SW480 (cell line): ENCODE measurements at regions not wholly inside any gene's neighbourhood (a gene's known extent, or its start where the extent isn't known, plus 50 kb on each side); places are given as distances from the start of the nearest gene placed in this dataset.

Experiments used
- DNase-seq: peaks from one replicate; pipeline ENCODE4 v3.0.0-alpha.2; 2016; ENCODE audit warnings: low spot score

GRCh38 chr4:3715855-3716630, 50.1 kb upstream of the ADRA2C start:
- no peak for DNase-seq

DNA sequence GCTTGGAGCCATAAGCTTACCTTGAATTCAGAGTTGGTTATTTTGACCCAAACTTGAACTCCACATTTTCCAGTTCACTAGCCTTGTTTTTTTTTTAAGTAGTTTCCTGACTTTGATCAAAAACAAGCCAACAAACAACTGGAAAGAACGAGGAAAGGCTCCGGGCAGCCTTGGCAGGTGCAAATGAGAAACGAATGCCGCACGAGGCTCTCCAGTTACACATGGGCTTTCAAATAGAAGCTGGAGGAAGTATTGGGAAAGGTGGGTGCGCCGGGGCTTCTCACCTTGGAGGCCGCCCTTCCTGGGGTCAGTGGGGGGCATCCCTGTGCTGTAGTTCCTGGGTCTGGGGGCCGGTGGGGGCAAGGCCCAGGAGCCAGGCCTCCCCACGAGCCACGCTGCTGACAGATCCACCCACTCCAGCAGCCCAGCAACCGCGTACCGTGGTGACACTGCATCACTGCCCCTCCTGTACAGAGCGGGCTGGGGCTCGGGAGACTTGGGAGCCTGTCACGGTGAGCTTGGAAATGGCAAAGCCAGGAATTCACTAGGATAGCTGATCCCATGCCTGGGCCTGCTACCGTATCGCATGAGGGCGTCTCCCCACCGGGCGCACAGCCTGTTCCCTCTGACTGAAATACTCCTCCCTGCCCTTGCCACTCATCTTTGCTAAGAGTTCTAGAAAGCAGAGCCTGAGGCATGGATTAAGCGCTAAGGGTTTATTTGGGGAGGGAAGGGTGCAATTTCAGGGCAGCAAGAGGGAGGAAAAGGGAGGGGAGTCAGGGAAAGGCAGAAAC, 50.9 kb upstream of the ADRA2C start:
- DNase-seq, result no peak

- no peak for DNase-seq
Measured at GRCh38 chr4:3714642-3715001, 51.6 kb upstream of the ADRA2C start.

DNA sequence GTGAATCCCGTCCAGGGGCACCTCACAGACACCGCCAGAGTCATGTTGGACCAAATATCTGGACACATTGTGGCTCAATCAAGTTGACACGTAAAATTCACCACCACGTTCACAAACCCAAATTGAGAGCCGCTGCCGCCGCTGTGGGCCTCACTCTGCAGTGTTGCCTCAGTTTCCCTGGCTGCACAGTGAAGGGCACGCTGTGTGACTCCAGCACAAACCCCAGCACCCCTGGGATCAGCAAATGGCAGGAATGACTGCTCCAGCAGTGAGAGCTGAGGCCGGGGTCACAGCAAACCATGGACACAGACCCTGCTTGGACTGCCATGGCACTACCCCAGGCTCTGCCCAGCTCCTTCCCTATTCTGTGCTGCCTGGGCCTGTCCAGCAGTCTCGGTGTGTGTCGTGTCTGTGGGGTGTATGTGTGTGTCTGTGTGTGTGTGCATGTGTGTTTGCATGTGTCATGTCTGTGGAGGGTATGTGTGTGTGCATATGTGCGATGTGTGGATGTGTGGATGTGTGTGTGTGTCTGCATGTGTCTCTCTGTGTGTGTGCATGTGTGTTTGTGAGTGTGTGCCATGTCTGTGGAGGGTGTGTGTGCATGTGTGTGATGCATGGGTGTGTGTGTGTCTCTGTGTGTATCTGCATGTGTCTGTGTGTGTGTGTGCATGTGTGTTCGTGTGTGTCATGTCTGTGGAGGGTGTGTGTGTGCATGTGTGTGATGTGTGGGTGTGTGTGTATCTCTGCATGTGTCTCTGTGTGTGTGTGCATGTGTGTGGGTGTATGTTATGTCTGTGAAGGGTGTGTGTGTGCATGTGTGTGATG, 52.2 kb upstream of the ADRA2C start:
- no peak for DNase-seq

- no peak for DNase-seq
Measured at GRCh38 chr4:3713346-3713745, 52.8 kb upstream of the ADRA2C start.

- no peak for DNase-seq
Measured at GRCh38 chr4:3712936-3713335, 53.2 kb upstream of the ADRA2C start.

DNA sequence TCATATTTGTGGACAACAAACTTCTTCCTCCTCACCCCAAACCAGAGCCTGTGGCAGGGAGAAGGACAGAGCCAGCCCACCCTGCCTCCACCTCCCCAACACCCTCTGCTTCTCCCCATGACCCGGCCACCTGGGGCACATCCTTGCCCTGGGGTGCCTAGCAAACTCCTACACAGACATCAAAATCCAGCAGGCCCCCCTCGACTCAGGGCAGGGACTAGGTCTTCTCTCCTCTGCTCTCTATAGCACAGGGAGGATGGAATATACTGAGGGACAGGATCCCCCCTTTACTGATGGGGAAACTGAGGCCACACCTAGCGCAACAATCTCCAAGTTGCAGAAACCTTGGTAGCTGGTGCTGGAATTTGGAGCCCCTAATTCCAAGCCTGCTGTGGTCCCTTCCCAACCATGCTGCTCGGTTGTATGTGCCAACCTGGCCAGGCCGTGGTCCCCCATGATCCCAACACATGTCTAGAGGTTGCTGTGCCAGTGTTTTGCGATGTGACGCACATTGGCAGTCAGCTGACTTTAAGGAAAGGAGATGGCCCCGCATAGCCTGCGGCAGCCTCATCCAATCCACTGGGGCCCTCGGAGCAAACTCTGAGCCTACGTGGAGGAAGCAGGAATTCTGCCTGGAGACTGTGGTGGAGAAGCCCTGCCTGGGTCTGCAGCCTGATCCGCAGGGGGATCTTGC, 53.9 kb upstream of the ADRA2C start:
- no peak for DNase-seq

DNA sequence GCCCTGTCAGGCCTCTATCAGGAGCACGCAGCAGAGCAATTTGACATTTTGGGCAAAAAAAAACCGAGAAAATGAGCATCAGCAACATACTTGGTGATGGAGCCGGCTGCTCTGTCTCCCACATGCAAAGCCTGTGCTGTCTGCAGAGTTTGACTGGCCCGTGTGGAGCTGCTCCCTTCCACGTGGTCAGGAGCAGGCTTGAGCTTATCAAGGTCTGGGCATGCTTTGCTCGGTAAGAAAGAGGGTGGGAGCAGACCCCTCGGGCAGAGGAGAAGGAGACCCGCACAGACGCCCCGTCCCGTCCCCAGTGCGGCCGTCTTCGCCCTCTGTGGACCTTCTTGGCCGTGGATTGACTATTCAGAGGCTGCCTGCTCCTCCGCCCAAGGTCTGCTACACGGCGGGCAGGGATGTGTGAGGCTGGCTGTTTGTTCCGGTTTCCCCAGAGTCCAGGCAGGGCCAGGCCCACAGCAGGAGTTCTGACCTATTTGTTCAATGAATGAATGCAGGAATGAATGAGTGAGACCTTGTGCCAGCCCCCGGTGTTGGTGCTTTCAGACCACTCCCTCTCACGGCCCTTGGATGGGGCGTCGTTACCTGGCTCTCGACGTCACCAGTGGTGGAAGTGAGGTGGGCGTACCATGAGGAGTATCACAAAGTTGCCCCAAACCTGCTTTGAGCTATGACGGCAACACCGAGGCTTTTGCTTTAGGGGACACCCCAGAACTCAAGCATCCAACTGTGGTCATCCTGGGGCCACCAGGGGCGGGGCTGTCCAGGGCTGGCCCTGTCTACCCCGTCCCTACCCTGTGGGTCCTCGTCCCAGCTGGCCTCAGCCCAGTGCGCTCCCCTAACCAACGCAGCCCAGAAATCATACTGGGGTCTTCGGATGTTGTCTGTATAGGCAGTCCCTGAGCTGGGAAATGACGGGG, 54.7 kb upstream of the ADRA2C start:
- DNase-seq, result no peak

DNA sequence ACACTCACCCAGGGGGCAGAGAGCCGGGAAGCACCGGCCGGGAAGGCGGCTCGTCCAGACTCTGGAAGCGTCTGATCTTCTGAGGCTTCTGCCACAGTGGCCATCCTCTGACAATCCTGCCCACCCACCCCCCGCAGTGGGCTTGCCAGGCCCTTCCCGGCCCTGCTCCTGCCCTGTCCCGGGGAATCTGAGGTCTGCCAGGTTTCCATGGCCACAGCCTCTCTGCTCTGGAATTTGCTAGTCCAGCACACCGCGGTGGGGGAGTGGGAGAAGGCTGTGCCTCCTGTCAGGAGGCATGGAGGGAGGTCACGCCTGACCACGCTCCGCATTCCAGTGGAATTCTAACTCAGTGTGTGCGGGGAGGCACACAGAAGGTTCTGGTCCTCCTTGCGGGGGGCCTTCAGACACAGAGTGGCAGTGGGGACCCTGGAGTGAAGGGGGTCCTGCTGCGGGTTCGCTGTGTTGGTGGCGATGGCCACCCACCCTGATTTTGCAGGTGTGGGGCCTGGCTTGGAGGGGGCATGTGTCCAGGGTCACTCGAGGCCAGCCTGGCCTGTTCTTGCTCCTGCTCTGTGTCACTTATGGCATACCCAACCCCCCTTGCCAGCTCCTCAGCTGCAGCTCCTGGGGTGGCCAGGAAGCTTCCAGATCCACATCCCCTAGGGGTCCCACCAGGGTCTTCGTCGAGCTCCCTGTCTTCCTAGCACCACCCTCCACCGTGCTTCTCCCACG, 55.6 kb upstream of the ADRA2C start:
- DNase-seq, result no peak

- no peak for DNase-seq
Measured at GRCh38 chr4:3709846-3710441, 56.2 kb upstream of the ADRA2C start.

DNA sequence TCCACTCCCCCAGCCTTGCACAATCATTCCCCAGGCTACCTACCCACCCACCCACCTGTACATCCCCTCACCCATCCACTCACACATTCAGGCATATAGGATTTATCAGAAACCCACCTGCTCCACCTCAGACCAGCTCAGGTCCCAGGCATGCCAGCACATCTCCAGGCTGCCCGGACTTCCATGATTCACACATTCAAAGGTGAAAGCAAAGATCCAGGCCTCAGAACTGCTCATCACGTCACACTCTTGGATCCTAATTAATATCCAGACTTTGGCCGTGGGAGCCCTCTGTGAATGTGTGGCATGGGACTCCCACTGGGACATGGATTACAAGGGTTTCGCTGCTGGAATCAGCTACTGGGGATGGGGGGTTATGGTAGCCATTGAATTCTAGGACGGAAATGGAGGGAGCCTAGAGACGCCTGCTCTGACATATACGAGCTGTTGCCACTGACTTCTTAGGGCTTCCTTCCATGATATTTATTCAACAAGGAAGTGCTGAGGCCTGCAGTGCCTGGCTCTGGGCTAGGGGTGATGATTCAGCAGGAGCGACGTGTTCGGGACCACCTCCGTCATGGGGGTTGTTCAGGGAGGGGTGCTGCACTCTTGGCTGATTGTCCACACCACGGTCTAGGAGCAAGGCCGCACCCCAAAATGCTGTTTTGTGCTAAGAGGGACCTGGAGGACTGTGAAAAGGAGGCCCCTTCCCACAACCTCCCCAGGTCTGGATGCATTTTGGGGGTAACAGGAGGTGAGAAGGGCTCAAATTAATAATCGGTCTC, 56.9 kb upstream of the ADRA2C start:
- no peak for DNase-seq

GRCh38 chr4:3708611-3709010, 57.6 kb upstream of the ADRA2C start:
- DNase-seq, result no peak

DNA sequence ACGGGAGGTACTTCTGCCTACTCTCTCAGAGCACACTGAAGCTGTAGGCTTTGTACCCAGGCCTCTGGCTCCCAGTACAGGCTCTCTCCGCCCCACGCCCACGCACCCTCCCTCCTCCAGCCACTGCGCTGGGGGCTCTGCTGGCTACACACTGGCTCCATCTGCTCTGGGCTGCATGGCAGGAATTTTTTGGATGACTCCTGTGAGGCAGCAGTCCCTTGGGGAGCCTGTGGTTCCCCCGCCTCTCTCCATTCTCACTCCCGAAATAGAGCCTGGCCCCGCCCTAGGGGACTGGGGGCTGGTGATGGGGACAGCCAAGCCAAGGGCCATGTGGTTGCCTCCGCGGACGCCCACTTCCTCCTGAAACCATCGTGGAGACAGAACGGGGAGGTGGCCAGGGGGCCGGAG, 58.1 kb upstream of the ADRA2C start:
- DNase-seq, result no peak

DNA sequence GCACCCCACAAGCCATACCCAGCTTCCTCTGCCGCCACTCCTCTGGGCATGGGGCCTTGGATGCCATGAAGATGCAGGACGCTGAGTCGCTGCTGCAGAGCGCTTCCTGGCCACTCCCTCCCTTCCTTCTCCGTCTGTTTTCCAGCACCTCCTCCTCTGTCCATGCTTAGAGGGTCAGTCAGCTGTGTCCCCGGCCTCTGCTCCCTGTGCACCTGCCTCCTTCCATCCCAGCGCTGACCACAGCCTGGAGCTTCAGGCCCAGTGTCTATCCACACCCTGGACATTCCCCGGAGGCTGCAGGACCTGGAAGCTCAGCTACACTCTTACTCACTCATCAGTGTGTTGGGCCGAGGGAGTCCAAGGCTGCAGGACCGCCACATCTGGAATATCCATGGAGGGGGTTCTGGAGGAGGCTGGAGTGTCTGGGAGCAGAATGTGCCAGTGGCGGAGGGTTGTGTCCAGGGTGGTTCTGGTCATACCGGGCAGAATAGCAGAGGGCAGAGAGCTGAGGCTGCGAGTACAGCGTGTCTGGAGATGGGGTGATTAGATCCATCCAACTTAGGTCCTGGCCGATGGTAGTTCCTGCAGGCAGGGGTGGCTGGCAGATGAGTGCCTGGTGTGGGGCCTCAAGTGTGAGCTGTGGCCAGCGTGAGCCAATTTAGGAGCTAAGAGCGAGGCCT, 58.6 kb upstream of the ADRA2C start:
- DNase-seq, result no peak

DNA sequence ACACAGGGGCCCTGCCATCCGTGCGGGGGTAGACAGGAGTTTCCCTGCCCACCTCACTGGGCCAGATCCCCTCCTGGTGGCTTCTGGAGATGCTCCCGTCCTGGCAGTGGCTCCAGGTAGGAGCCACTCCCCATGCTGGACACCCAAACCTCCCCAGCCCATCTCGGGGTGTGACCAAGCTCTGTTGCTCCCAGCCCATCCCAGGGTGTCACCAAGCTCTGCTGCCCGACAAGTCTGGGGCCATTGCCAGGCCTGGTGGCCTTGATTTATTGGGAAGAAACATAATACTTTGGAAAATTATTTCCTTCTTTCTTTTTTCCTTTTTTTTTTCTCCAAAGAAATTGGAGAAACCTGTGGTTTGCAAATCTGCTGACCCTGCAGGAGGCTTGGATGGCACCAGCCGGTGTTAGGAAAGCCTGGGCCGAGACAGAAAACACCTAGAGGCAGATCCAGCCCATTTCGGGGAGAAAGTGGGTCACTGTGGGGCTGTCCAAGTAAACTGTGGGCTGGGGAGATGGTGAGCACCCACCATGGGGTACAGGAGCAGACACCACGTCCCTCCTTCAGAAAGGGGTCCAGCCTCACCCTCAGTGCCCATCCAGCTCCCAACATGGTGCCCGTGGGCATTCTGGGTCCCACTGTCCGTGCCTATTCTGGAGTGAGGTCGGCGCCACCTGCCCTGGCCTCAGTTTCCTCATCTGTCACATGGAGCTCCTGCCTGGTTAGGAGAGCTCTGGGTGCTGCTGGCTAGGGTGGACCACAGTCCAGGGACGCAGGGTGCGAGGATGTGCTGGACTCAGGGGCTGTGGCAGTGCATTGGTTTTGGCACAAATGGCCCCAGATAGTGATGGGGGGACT, 59.4 kb upstream of the ADRA2C start:
- no peak for DNase-seq

DNA sequence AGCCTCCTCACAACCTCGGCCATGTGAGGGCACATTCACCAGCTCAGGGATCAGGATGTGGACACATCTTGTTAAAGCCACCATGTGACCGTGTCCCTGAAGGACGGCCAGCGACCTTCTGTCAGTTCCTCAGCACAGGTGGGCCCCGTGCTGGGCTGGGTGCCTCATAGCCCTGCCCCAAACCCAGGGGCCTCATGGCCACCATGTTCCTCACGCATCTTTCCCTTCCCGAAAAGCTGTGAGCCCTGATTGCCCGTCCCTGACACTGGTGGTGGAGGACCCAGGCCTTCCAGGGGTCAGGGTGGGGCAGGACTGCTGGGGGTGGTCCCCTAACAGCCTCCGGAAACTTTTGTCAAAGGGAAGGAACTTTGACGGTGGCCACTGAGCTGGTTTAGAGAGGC, 60.1 kb upstream of the ADRA2C start:
- no peak for DNase-seq

DNA sequence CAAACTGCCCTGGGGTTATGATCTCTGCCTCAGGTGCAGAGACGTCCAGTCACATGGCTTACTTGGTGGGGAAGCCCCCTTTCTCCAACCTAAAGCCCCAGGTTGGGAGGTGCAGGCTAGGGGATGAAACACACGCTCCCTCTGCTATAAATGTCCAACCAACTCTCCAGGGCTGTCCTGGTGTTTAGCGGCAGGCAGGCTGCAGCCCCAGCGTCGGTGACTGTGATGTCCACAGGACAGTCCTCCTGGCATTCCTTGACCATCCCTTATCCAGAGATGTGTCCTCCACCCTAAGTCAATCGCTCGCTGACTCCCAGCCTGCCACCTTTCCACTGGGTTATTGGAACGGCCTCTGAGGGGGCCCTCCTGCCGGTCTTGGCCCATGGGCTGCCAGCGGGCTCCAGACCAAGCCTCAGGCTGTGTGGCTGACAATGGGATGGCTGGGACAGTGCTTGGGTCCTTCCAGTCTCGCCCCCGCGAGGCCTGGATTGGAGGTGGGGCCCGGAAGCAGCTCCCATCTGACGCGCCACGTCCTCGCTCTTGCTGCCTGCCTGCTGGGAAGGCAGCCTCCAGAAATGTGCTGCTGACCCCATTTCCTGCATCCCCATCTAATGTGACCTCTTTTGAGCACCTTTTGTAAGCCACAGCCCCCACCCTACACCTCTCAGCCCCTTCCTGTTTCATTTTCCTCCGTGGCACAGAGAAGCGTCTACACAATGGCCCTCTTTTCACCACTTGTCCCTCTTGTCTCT, 60.8 kb upstream of the ADRA2C start:
- no peak for DNase-seq
